GM12892 (cell line): ENCODE measurements at regions not wholly inside any gene's neighbourhood (a gene's known extent, or its start where the extent isn't known, plus 50 kb on each side); places are given as distances from the start of the nearest gene placed in this dataset.

Experiments used
- POLR2AphosphoS5 ChIP-seq: IDR thresholded peaks from 2 replicates; pipeline ENCODE4 v1.6.1; 2011; ENCODE audit warnings: low read depth, low read length, control low read depth
- TAF1 ChIP-seq: IDR thresholded peaks from 2 replicates; pipeline ENCODE4 v1.6.1; 2011; ENCODE audit warnings: low read depth, mild to moderate bottlenecking, control low read depth, low read length, borderline replicate concordance

- no peak for TF ChIP-seq TAF1
- no peak for TF ChIP-seq POLR2AphosphoS5
These were observed 281.9 kb downstream of the FIGN start for GRCh38 chr2:163453920-163454319.
